ENCODE measurements at regions not wholly inside any gene's neighbourhood (a gene's known extent, or its start where the extent isn't known, plus 50 kb on each side); places are given as distances from the start of the nearest gene placed in this dataset.

DNA sequence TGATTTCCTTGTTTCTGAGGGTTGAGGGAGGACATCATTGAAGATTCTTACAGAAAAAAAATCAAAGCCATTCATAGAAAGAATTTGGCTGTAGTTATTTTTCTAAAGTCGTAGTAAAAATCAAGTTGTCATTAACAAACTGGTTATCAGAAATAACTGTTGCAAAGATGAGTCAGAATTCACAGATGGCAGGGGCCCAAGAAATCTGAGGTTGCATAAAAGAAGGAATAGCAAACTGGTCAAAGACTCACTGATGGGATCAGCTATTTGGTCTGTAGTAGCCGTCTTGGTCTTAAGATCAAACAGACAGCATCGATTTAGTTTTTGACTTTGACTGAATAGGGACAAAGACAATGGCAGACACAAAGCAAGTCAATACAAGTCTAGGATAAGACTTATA lies 334.3 kb downstream of the FIGN start:
- no peaks in the 10 kb centered on the region for H3K36me3 ChIP-seq
- WGBS (ENCODE audit: insufficient coverage, low coverage, low lambda C conversion rate, missing lambda C conversion rate): 50% methylated on average over 3 of the region's 3 CpGs
- no peaks in the 10 kb centered on the region for H3K9me3 ChIP-seq
- no peaks in the 10 kb centered on the region for H3K27me3 ChIP-seq
- intact Hi-C loops (cut with DNase I): no loop called here
- H3K4me1 ChIP-seq: no peaks in the 10 kb centered on the region
- no peak overlapping the region for H3K27ac ChIP-seq
- TF ChIP-seq, protein P1, sequence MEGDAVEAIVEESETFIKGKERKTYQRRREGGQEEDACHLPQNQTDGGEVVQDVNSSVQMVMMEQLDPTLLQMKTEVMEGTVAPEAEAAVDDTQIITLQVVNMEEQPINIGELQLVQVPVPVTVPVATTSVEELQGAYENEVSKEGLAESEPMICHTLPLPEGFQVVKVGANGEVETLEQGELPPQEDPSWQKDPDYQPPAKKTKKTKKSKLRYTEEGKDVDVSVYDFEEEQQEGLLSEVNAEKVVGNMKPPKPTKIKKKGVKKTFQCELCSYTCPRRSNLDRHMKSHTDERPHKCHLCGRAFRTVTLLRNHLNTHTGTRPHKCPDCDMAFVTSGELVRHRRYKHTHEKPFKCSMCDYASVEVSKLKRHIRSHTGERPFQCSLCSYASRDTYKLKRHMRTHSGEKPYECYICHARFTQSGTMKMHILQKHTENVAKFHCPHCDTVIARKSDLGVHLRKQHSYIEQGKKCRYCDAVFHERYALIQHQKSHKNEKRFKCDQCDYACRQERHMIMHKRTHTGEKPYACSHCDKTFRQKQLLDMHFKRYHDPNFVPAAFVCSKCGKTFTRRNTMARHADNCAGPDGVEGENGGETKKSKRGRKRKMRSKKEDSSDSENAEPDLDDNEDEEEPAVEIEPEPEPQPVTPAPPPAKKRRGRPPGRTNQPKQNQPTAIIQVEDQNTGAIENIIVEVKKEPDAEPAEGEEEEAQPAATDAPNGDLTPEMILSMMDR (IDR thresholded peaks at IDR 0.05): no peak
- no peak for TF ChIP-seq POLR2A (IDR thresholded peaks at IDR 0.05)
- ATAC-seq (no peak), DNase-seq (no peak)
- H3K4me3 ChIP-seq: no peak overlapping the region

DNA sequence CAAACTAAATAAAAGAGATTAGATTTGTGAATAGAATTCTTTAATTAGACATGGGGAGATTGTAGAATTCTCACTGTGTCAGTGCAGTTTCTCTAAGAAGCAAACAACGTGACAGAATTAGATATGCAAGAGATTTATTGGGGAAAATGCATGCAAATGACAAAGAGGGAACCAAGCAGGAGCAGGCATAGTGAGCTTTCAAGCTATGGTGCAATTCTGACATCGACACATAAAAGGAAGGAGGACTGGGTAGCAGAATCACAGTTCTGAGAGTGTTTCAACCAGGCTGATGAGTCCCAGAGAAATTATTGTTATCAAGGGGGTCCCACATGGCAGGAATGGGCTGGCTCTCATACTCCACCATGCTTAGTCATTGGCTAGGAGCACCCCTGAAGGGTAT lies 338.4 kb downstream of the FIGN start:
- DNase-seq (no peak), ATAC-seq (no peak)
- Histone ChIP-seq H3K36me3 (no peaks in the 10 kb centered on the region), H3K27ac (no peak overlapping the region), H3K9me3 (no peaks in the 10 kb centered on the region), H3K4me3 (no peak overlapping the region), H3K4me1 (no peaks in the 10 kb centered on the region), H3K27me3 (no peaks in the 10 kb centered on the region)
- TF ChIP-seq, protein P1 (IDR thresholded peaks at IDR 0.05): no peak
- no peak for TF ChIP-seq POLR2A (IDR thresholded peaks at IDR 0.05)
- WGBS (ENCODE audit: insufficient coverage, low coverage, low lambda C conversion rate, missing lambda C conversion rate): 33% methylated on average over 2 of the region's 2 CpGs
- intact Hi-C loops (cut with DNase I): no loop called here

DNA sequence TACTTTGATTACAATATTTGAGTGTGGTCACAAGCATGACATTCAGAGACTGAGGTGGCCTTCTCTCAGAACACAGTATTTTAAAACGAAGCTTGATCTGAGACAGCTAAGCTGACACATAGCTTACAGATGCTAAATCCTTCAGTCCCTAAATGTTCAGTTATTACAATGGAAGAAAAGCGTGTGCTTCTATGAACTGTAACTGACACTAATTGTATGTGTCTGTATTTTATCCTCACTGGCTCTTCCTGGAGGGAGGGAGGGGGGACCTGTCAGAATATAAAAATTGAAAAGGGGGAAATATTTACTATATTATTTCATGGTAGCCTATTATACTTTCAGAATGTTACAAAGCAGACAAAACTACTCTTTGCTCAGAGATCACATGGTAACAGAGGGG lies 340.2 kb downstream of the FIGN start:
- Histone ChIP-seq H3K4me1 (no peaks in the 10 kb centered on the region), H3K4me3 (no peak overlapping the region), H3K9me3 (no peaks in the 10 kb centered on the region), H3K27me3 (no peaks in the 10 kb centered on the region), H3K27ac (no peak overlapping the region), H3K36me3 (no peaks in the 10 kb centered on the region)
- WGBS (ENCODE audit: insufficient coverage, low coverage, low lambda C conversion rate, missing lambda C conversion rate): 72% methylated on average over 2 of the region's 2 CpGs
- ATAC-seq (no peak), DNase-seq (no peak)
- TF ChIP-seq, protein P1 (IDR thresholded peaks at IDR 0.05): no peak
- TF ChIP-seq POLR2A (IDR thresholded peaks at IDR 0.05): no peak
- intact Hi-C loops (cut with DNase I): no loop called here

DNA sequence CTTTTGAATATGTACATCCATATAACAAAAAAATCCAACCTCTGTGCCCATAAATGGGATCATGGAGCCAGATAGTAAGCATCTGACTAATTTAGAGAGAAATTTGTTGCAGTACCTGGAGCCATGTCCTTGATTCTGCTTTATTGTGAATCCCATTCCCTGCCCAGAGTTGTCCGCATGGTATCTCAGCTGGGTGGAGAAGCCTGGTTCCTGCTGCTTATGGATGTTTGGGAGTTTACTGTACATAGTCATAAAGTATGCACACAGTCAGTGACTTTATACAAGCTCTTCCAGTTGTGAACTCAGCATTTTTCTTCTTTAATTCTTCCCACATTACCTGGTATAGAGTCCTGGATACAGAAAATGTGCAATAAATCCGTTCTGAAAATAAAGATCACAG lies 346.0 kb downstream of the FIGN start:
- DNase-seq (no peak), ATAC-seq (no peak)
- Histone ChIP-seq H3K27ac (no peak overlapping the region), H3K27me3 (no peaks in the 10 kb centered on the region), H3K4me1 (no peaks in the 10 kb centered on the region), H3K9me3 (no peaks in the 10 kb centered on the region), H3K4me3 (no peak overlapping the region), H3K36me3 (no peaks in the 10 kb centered on the region)
- 70% methylated on average over 2 of the region's 2 CpGs for WGBS (ENCODE audit: insufficient coverage, low coverage, low lambda C conversion rate, missing lambda C conversion rate)
- TF ChIP-seq, protein P1 (IDR thresholded peaks at IDR 0.05): no peak
- TF ChIP-seq POLR2A (IDR thresholded peaks at IDR 0.05): no peak
- intact Hi-C loops (cut with DNase I): no loop called here

DNA sequence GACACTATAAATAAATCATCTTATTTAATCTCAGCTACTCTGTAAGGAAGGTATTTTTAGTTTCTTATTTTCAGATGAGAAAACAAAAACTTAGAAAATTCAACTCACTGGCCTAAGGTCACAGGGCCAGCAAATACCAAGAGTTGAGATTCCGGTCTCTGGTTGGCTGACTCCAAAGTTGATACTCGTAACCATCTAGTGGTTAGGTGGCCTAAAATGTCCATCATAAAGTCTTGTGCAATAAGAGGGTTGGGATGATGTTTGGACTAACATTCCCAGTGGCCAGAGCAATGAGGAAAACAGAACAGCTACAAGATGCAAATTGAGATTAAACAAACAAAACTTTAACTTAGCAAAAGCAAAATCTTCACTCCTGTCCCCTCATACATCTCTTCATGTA lies 360.3 kb downstream of the FIGN start:
- H3K27ac ChIP-seq: no peak overlapping the region
- DNase-seq (no peak), ATAC-seq (no peak)
- H3K9me3 ChIP-seq: no peaks in the 10 kb centered on the region
- no peak overlapping the region for H3K4me3 ChIP-seq
- TF ChIP-seq, protein P1 (IDR thresholded peaks at IDR 0.05): no peak
- TF ChIP-seq POLR2A (IDR thresholded peaks at IDR 0.05): no peak
- H3K27me3 ChIP-seq: no peaks in the 10 kb centered on the region
- H3K4me1 ChIP-seq: no peaks in the 10 kb centered on the region
- H3K36me3 ChIP-seq: no peaks in the 10 kb centered on the region
- intact Hi-C loops (cut with DNase I): no loop called here
- 54% methylated on average over 2 of the region's 2 CpGs for WGBS (ENCODE audit: insufficient coverage, low coverage, low lambda C conversion rate, missing lambda C conversion rate)
